Activated CD8-positive, alpha-beta memory T cell treated with anti-CD3 and anti-CD28 coated beads for 1 hour (primary cell): ENCODE measurements at regions not wholly inside any gene's neighbourhood (a gene's known extent, or its start where the extent isn't known, plus 50 kb on each side); places are given as distances from the start of the nearest gene placed in this dataset.

Experiments
- DNase-seq, 2 donors: peaks; one replicate each; pipeline ENCODE4 v3.0.0-alpha.2; 2020; ENCODE audit warnings: low read depth in 1 of 2; ENCODE audit errors: extremely low read depth in 1 of 2

DNA sequence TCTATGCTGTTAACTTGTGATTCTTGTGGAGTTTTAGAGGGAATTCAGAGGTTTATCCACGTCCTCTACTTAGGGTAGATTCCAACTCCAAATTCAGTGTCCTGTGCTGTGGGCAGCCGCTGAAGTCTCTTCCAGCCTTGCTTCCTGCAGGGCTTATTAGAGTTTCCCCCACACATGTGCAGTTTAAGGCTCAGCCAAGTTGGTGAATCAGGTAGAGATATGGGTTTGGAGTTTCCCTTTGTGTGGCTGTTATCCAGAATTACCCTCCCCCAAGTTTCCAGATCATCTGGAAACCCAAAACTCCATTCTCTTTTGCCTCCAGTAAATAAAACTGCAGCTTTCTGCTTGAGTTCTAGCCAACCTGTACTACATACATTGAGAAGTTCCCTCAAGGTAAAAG lies 853.7 kb downstream of the GALC start:
- DNase-seq = no peak

DNA sequence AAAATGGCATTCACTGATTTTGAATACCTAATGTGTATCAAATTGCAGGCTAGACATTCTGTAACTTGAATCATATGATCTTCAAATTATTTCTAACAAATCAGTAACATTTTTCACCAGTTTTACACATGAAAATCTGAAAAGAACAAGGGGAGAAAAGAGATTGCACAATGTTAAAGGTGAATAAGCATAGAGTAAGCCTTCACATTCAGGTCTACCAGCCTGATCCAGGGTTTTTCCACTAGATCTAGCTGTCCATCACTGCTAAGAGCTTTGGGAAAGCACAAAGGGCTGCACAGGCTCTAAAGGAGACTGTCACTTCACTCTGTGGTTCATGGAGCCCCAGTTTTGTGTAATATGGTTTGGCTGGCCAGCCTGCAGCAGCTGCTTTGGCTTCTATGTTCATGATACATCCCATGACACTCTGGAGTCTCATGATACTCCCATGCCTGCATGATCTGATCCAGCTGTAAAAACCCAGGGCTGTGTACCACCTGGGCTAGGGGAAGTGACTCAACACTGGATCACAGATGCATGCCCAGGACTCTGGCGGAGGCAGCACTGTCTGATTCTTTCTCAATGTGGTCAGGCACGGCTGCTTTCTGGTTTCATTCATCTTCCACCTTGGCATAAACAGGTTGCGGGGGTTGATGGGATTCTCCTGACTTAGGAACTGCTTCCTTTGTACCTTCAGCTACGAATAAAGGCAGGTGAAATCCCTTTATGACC lies 859.7 kb downstream of the GALC start:
- DNase-seq = no peak

DNA sequence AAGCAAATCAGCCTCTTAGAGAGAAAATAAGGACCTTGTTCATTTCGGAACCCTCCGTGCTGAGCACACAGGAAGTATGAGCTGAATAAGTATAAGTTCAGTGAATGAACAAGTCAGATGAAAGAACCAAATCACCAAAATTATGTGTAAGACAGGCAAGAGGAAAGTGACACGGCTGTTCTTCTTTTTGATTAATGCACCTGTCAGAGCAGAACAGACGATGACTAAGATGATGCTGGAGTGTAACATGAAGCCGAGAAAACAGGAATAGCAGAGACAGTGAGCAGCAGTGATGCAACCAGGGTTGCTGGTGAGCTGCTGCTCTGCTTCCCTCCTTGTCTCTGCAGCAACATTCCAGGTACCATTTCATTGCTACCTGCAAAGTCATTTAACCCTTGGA lies 861.1 kb downstream of the GALC start:
- no peak for DNase-seq

DNA sequence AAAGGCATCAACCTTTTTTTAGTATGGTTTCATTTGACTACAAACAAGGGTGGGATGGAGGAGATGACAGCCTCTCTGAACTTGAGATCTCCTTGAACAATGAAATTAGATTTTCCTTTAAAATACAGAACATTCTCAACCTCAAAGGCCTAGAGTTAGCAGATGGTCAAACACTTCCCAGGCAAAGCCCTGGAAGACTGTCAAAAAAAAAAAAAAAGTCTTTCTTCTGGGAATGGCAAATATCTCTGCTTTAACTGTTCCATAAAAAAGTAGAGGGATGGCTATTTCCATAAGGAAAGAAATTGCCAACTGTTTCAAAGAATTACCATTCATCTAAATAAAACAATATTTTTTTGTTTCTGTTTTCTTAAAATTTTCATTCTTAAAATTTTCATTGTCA lies 870.8 kb downstream of the GALC start:
- DNase-seq = no peak

DNA sequence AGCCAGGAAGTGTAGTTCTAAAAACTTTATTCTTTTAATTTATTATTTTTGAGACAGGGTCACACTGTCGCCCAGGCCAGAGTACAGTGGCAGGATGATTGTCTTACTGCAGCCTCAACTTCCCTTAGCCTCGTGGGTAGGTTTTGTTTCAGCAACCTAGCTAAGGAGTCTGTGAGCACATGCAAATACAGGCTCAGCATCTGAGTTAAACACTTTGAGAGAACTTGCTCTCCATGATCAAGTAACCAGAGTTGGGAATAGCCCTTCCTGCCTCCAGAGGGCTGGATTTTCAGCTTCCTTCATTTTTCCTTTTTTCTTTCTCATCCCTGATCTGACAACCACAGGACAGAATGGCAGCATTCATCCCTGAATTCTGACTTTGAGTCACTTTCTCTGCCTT lies 871.3 kb downstream of the GALC start:
- DNase-seq = no peak

DNA sequence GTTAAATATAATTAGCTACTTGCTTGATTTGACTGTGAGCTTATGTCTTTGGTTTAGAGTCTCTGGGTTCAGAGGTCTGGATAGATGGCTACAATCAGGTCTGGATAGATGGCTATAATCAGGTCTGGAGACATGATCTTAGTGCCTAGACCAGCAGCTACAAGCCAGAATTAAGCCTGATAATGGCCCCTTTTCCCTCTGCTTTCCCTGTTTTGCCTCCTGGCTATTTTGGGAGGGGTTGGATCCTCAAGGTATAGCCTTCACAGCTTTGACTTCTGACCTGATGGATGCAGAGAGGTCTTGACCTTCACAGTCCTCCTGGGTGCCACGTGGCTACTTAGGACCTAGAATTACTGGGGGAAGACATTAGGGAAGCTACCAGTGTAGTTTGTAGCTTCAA lies 877.7 kb downstream of the GALC start:
- DNase-seq = no peak

DNA sequence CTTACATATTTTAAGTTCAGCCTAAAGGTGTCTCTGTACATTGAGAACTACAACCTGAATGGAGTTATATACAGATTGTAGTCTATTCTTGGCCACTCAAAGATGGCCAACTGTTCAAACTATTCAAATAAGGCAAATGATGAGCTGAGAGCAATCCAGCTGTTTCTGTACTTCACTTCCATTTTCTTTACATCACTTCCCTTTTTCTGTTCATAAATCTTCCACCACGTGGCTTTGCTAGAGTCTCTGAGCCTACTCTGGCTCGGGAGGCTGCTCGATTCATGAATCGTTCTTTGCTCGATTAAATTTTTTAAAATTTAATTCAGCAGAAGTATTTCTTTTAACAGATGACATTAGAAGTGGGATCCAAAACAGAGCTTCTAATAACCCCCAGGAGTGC lies 879.7 kb downstream of the GALC start:
- DNase-seq = no peak

DNA sequence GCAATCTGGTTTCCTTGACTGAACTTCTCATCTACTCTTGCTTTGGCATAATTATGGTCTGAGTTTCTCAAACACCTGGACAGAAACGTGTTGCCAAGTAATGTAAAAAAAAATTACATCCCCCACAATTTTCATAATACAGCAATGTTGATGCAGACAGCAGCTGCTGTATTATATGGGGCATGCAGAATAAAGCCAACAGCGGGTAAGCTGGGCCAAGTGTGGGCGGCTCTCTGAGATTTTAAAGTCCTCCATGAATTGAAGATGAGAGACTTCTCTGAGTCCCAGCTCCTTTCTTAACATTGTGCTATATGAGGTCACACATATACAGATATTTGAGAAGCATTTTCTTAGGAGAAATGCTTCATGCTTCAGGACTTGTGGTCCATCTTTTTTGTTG lies 881.2 kb downstream of the GALC start:
- DNase-seq = no peak

DNA sequence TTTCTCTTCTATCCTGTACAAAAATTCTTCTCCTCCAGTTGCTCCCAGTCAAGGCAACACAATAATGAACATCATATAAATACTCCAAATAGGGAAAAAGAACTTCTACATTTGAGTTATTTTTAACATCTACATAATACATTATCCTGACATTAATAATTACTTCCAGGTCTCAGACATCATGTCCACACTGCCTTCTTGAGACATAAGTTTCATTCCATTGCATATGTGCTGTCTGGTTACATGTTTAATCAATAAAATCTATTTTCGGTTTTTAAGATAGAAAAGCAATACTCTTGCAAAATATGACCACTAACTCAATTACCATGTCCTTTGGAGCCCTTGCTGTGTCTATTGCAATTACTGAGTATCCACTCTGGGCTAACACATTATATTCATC lies 881.9 kb downstream of the GALC start:
- no peak for DNase-seq

DNA sequence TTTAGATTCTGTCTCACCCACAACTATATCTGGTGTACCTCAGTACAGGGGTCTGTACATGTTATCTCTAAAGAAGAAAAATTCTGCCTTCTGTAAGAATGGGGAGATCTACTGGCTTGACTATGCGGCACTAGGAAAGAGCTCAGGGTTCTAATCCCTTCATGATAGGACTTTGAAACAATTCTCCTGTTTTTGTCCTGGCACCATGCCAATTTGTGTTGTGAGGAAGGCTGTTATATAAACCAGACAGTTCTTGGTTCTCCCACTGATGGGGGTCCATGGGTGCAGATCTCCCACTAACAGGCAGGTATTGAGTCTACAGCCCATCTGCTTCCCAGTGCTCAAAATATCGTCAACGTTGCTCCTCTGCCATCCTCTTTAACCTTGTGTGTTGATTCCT lies 883.7 kb downstream of the GALC start:
- DNase-seq = no peak

DNA sequence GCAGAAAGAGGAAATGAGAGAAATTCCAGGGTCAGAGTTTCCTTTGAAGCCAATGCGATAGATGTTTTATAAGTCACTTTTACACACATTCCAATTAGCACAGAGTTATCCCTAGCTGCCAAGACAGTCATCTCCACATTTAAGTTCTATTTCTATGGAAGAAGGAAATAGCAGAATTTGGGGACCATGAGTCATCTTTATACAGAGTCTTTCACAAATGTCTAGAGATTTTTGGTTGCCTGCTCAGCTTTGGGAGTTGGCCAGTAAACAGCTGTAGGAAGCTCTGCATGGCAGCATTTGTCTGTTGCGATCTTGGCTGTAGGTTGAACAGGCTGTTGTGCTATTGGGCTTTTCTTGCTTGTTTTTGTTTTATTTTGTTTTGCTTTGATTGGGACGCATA lies 884.3 kb downstream of the GALC start:
- DNase-seq = no peak

DNA sequence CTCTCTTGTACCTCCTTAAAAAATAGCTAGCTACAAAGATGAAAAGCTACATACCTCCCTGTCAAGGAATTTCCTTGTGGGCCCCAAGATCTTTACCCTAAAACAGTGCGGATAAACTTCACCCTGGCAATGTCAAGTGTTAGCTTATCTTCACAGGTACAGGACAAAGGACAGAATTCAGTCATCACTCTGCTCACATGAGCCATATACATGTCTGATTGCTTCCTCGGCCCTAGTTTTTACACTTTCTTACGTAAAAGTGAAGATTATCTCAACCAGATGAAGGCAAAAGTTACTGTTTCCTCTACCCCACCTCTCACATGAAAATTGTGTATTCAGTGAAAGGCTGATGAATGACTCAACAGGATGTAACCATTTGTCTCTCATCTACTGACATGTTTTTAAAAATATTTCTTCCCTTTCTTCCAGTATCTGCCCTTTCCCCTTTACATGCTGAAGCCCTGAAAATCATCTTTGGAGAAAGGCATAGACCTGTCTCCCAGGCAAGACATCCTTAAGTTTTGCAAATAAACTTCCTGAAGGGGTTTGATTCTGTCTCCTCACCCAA lies 890.1 kb downstream of the GALC start:
- no peak for DNase-seq

DNA sequence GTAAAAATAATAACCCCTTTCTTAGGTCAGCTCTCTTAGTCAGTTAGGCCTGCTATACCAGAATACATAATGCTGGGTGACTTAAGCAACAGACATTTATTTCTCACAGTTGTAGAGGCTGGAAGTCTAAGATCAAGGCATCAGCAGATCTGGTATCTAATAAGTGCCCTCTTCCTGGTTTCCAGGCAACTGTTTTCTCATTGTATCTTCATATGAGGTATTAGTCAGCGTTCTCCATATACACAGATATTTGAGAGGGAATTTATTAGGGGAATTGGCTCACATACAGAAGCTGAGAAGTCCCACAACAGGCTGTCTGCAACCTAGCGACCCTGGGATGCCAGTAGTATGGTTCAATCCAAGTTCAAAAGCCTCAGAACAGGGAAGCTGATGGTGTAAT lies 896.0 kb downstream of the GALC start:
- no peak for DNase-seq

DNA sequence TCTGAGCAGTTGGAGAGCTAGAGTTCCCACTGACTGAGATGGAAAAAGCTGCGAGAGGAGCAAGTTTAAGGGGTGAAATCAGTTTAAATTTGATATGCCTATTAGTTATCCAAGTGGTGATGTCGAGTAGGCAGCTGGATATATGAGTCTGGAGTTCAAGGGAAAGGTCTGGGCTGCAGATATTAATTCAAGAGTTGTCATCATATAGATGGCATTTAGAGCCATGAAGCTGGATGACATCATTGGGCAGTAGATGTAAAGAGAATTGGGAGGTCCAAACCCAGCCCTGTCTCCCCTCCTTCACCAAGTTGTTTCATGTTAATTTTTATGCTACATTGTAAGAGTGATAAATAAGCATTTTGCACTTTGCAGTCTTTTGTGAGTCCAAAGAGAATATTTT lies 898.1 kb downstream of the GALC start:
- DNase-seq = no peak

DNA sequence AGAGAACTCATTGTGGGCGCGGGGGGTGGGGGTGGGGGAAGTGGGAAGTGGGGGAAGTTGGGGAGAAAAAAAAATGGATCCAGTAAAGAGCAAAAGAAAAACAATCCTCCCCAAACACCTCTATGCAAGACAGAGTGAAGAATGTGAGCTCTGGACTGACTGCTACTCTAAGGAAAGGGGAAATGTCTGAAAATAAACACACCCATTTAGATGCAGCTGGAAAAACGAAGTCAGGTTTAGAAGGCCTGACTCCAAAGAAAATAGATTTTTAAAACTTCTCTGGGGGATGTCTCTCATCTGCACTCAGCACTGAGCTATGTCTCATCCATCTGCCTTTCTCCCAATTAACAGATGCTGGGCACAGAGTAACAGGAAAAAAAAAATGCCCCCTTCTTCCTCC lies 904.4 kb downstream of the GALC start:
- DNase-seq = no peak

DNA sequence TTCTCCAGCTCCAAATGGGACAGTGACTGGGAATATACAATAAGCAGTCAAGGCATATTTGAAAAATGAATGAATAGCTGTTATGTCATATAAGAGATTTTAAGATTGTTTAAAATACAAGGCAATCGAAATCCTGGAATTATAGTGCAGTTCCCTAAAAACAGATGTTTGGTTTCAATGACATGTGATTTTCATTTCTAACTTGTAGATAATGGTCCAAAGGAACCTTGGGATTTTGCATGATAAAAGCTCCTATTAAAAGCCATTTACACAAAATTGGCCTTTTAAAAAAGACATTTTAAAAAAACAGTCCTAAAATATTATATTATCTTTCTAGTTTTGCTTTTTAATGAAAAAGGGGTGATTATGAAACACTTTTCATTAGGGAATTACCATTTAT lies 905.1 kb downstream of the GALC start:
- no peak for DNase-seq

DNA sequence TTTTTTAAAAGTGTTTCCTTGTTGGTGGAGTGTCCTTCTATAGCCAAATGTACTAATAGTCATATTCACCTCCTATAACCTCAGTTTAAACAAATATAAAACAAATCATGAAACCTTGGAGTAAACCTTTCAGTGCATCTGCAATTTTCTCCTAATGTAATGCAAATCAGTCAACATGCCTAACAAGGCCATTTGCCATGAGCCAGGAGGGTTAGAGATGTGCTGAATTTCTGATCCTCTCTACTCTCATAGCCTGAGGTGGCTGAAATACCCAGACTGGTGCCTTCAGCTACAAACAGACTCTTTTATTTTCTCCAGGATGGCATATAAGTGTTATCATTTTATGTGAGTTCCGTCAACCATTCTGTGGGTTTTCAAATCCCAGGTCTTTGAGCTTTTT lies 908.1 kb downstream of the GALC start:
- DNase-seq = no peak

DNA sequence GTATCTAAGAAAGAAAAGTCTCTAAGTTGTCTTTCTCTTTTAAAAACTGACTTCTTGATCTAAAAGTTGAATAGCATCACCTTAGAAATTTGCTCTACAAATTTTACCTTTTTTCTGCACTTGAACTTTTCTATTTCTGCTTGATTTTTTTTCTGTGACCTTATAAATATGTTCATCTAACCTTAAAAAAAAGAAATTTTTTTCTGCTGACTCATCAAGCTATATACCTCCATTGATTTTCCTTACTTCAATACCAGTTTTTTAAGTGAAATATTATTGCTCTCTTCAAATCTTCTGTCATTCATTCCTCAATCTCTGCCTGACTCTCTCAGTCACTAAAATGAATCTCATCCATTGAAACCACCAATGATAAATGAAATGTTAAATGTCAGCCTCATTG lies 910.1 kb downstream of the GALC start:
- no peak for DNase-seq

DNA sequence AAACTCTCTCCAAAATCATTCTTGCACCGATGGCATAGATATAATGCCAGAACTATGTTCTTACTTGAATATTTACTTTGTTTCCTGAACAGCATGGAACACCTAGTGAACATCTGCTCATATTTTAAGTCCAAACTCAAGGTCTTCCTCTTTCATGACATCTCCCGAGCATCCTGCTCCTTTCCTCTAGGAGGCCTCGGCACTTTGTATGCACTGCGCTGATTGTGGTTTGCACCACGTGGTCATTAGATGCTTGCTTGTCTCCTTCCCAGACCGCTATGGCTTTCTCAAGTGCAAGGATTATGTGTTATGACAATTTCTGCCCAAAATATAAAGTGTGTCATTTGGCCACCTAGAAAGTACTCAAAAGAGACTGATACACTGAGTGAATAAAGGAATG lies 912.0 kb downstream of the GALC start:
- DNase-seq = no peak

DNA sequence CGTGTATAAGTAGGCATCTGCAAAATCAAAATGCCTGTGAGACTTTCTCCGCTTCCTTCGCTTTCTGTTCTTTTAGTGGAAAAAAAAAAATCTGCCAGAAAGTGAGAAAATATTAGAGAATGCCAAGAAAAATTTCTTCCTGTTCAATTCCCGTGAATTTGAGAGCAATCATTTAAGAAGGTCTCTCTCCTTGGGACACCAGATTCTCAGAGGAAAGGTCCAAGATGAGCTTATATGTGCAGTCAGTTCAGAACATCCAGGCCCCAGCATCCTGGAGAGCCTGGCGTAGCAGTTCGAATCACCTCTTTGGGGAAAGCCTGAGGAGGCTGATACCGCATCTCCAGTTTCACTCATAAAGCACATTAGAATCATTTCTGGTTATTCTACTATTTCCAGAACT lies 912.8 kb downstream of the GALC start:
- DNase-seq = no peak

DNA sequence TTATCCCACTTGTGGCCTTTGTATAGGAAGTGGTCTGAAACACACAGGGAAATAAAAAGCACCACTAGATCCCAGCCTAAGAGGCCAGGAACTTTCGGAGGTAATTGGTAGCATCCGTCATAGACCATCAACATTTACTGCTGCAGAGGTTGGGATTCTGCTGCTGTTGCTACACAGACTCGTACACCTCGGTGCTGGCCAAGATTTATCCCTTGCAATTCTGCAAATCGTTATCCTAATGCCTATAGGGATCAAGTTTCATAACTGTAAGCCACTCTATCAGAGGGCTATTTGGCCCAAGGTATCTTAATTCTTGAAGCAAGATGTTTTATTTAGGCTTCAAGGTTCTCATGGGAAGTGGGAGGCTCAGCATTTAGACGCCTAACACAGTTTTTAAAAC lies 913.6 kb downstream of the GALC start:
- no peak for DNase-seq

DNA sequence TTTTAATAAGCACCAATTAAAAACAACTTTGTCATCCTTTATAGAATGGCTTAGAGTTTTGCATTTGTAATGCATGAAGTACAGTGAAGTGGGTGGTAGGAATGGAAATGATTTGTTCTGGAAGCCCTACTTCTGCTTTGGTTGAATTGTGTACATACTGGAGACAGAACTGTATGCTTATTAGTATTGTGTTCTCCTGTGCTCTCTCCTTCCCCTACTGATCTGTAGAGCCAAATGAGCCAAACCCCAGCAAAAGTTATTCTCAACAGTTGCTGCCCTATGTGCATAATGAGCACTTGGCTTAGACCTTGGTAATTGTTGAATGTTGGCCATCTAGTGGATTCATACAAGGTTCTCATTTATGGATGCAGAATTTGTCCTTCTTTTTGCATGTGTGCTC lies 916.1 kb downstream of the GALC start:
- no peak for DNase-seq

DNA sequence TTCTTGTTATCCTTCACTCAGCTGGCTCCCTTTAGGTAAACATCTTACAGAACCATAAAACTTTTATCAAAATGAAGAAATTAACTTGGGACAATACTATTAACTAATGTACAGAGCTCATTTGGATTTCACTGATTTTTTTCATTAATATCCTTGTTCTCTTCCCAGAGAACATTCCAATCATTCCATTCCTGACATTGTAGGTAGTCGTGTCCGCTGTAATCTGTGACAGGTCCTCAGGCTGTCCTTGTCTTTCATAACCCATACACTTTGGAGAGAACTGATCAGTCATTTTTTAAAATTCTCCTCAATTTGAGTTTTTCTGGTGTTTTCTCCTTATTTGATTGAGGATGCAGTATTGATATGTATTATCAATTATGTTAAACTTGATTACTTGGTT lies 916.8 kb downstream of the GALC start:
- DNase-seq = no peak
